ENCODE measurements at regions not wholly inside any gene's neighbourhood (a gene's known extent, or its start where the extent isn't known, plus 50 kb on each side); places are given as distances from the start of the nearest gene placed in this dataset.

- no peak for DNase-seq
These were observed 209.0 kb downstream of the LTN1 start for GRCh38 chr21:28783641-28784185.

- no peak for DNase-seq
These were observed 210.9 kb downstream of the LTN1 start for GRCh38 chr21:28781602-28782276.

GRCh38 chr21:28779914-28780313 lies 212.8 kb downstream of the LTN1 start:
- DNase-seq: no peak

GRCh38 chr21:28776251-28776650 lies 216.4 kb downstream of the LTN1 start:
- no peak for DNase-seq

GRCh38 chr21:28775071-28775470 lies 217.6 kb downstream of the LTN1 start:
- no peak for DNase-seq

- no peak for DNase-seq
These were observed 219.6 kb downstream of the LTN1 start for GRCh38 chr21:28773036-28773435.

GRCh38 chr21:28771790-28772501 lies 220.7 kb downstream of the LTN1 start:
- DNase-seq: no peak

GRCh38 chr21:28770867-28771661 lies 221.6 kb downstream of the LTN1 start:
- no peak for DNase-seq

- DNase-seq: no peak
These were observed 223.0 kb downstream of the LTN1 start for GRCh38 chr21:28769683-28770082.

- no peak for DNase-seq
These were observed 223.9 kb downstream of the LTN1 start for GRCh38 chr21:28768753-28769152.

GRCh38 chr21:28767523-28767922 lies 225.2 kb downstream of the LTN1 start:
- no peak for DNase-seq

GRCh38 chr21:28763809-28764418 lies 228.8 kb downstream of the LTN1 start:
- DNase-seq: no peak

- no peak for DNase-seq
These were observed 230.3 kb downstream of the LTN1 start for GRCh38 chr21:28762357-28762735.

GRCh38 chr21:28761674-28762356 lies 230.9 kb downstream of the LTN1 start:
- DNase-seq: no peak

GRCh38 chr21:28758883-28759242 lies 233.8 kb downstream of the LTN1 start:
- no peak for DNase-seq

GRCh38 chr21:28758042-28758882 lies 234.4 kb downstream of the LTN1 start:
- no peak for DNase-seq

- no peak for DNase-seq
These were observed 237.8 kb downstream of the LTN1 start for GRCh38 chr21:28754862-28755261.

- DNase-seq: no peak
These were observed 238.5 kb downstream of the LTN1 start for GRCh38 chr21:28754127-28754611.

GRCh38 chr21:28752131-28752530 lies 240.5 kb downstream of the LTN1 start:
- no peak for DNase-seq

- DNase-seq: no peak
These were observed 241.5 kb downstream of the LTN1 start for GRCh38 chr21:28751176-28751575.

GRCh38 chr21:28750565-28750964 lies 242.1 kb downstream of the LTN1 start:
- DNase-seq: no peak
